Hepatocyte (in vitro differentiated cells): ENCODE measurements at regions not wholly inside any gene's neighbourhood (a gene's known extent, or its start where the extent isn't known, plus 50 kb on each side); places are given as distances from the start of the nearest gene placed in this dataset.

Experiments used
- EZH2 ChIP-seq: fragments of 200-600 bp; sonication (generic); IDR thresholded peaks from 2 replicates; pipeline ENCODE4 v1.6.1; 2016; ENCODE audit warnings: antibody characterized with exemption, mild to moderate bottlenecking, borderline replicate concordance
- EZH2phosphoT487 ChIP-seq: fragments of 200-600 bp; sonication (generic); IDR thresholded peaks from one replicate; pipeline ENCODE4 v1.6.1; 2018; ENCODE audit warnings: antibody characterized with exemption, mild to moderate bottlenecking, low read depth, moderate library complexity; ENCODE audit not compliant: unreplicated experiment, severe bottlenecking
- TF ChIP-seq, protein P1 (sequence below): fragments of 200-600 bp; sonication (generic); IDR thresholded peaks from 2 replicates; pipeline ENCODE4 v1.5.1; 2016; ENCODE audit warnings: antibody characterized with exemption, mild to moderate bottlenecking; ENCODE audit not compliant: poor library complexity

DNA sequence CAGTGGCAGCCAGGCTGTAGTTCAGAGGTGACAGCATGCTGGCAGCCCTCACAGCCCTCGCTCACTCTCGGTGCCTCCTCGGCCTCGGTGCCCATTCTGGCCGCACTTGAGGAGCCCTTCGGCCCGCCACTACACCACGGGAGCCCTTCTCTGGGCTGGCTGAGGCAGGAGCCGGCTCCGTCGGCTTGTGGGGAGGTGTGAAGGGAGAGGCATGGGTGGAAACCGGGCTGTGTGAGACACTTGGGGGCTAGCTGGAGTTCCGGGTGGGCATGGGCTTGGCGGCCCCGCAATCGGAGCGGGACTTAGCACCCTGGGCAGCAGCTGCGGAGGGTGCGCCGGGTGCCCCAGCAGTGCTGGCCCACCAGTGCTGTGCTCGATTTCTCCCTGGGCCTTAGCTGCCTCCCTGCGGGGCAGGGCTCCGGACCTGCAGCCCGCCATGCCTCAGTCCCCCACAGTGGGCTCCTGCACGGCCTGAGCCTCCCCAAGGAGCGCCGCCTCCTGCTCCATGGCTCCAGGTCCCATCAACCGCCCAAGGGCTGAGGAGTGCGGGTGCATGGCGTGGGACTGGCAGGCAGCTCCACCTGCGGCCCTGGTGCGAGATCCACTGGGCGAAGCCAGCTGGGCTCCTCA is 396.8 kb downstream of the FAM72C start:
- TF ChIP-seq, protein P1, sequence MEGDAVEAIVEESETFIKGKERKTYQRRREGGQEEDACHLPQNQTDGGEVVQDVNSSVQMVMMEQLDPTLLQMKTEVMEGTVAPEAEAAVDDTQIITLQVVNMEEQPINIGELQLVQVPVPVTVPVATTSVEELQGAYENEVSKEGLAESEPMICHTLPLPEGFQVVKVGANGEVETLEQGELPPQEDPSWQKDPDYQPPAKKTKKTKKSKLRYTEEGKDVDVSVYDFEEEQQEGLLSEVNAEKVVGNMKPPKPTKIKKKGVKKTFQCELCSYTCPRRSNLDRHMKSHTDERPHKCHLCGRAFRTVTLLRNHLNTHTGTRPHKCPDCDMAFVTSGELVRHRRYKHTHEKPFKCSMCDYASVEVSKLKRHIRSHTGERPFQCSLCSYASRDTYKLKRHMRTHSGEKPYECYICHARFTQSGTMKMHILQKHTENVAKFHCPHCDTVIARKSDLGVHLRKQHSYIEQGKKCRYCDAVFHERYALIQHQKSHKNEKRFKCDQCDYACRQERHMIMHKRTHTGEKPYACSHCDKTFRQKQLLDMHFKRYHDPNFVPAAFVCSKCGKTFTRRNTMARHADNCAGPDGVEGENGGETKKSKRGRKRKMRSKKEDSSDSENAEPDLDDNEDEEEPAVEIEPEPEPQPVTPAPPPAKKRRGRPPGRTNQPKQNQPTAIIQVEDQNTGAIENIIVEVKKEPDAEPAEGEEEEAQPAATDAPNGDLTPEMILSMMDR, result no peak
- TF ChIP-seq EZH2 (no peak), EZH2phosphoT487 (no peak)
